ENCODE measurements at regions not wholly inside any gene's neighbourhood (a gene's known extent, or its start where the extent isn't known, plus 50 kb on each side); places are given as distances from the start of the nearest gene placed in this dataset.

DNA sequence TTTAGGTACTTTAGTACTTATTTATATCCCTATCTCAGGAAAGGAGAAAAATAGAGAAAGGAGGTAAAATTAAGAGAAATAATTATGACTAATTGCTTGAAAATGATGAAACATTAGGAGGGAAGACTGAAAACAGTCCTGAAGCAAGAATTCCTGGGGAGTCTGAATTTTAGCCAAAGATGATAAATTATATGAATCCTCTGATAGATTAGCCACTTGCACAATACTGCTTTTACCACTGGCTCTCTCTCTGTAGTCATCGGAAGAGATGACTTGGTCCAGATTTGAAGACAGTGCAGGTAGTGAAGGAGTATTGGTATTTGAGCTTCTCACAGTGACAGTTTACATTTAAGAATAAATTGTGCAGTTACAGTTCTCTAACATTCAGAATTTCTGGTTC, 83.8 kb upstream of the CLEC14A start:
- FAIRE-seq: no peak
- TF ChIP-seq POLR2AphosphoS5 (IDR thresholded peaks at IDR 0.05; ENCODE audit: low read depth, low read length) (no peak), SPI1 (IDR thresholded peaks at IDR 0.05; ENCODE audit: low read depth, low read length) (no peak), TAF1 (IDR thresholded peaks at IDR 0.05; ENCODE audit: low read depth, low read length) (no peak), PAX5 (IDR thresholded peaks at IDR 0.05; ENCODE audit: insufficient read depth, low read length, severe bottlenecking) (no peak), POU2F2 (IDR thresholded peaks at IDR 0.05; ENCODE audit: low read depth, low read length) (no peak), POLR2A (IDR thresholded peaks at IDR 0.05; ENCODE audit: low read depth, low read length) (no peak)
- DNase-seq (ENCODE audit: insufficient read length, low spot score): no peak

DNA sequence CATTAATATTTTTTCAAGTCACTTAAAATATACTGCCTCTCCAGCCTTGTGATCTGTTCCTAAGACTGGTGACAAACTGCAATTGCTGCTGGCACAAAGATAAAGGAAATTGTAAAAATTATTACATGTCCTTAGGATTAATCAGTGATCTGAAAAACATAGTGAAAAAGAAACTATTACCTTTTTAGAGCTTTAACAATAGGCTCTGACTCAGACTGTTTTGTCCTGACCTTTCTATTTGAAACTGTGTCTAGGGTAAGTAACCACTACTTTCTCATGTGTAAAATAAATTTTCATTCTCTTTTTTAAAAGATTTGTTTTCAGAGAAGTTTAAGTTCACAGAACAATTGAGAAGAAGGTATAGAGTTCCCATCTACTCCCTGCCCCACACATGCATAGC, 80.4 kb upstream of the CLEC14A start:
- TF ChIP-seq TAF1 (IDR thresholded peaks at IDR 0.05; ENCODE audit: low read depth, low read length): no peak
- no peak for TF ChIP-seq POLR2A (IDR thresholded peaks at IDR 0.05; ENCODE audit: low read depth, low read length)
- TF ChIP-seq PAX5 (IDR thresholded peaks at IDR 0.05; ENCODE audit: insufficient read depth, low read length, severe bottlenecking): no peak
- TF ChIP-seq SPI1 (IDR thresholded peaks at IDR 0.05; ENCODE audit: low read depth, low read length): no peak
- no peak for TF ChIP-seq POU2F2 (IDR thresholded peaks at IDR 0.05; ENCODE audit: low read depth, low read length)
- no peak for DNase-seq (ENCODE audit: insufficient read length, low spot score)
- FAIRE-seq: no peak

DNA sequence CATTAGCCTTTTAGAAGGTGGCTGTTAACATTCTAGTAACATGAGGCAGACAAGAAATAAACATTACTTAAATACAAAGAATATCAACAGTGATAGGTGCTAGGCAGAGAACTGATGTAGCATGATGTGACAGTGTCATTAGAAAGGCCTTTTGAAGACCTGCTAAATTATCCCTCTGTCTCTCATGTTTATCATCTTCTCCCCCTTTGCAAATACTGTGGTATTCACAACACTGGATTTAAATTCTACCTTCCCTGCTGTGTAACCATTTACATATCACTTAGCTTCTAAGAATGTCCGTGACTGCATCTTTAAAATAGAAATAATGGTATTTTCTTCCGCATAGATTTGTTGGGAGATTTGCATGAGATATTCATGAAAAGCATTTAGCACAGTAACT, 74.4 kb upstream of the CLEC14A start:
- FAIRE-seq (no peak), DNase-seq (ENCODE audit: insufficient read length, low spot score) (no peak)
- TF ChIP-seq PAX5 (IDR thresholded peaks at IDR 0.05; ENCODE audit: insufficient read depth, low read length, severe bottlenecking) (no peak), SPI1 (IDR thresholded peaks at IDR 0.05; ENCODE audit: low read depth, low read length) (no peak), TAF1 (IDR thresholded peaks at IDR 0.05; ENCODE audit: low read depth, low read length) (no peak), POLR2AphosphoS5 (IDR thresholded peaks at IDR 0.05; ENCODE audit: low read depth, low read length) (no peak), POLR2A (IDR thresholded peaks at IDR 0.05; ENCODE audit: low read depth, low read length) (no peak), POU2F2 (IDR thresholded peaks at IDR 0.05; ENCODE audit: low read depth, low read length) (no peak)

DNA sequence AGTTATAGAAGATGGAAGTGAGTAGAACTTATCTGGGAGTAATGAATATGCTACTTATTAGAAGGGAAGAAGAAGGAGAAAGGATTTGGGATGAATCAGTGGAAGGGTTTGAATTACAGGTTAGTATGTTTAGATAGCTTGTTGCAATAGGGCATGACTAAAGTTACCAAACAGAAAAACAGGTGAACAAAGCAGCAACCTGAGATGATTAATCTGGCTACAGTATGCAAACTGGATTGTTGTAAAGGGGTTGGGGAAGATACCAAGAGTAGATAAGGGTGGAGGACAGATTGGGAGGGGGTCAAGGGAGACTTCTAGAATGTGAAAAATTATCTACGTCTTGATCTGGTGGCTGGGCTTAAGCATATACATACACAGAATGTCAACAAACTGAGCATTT, 73.4 kb upstream of the CLEC14A start:
- FAIRE-seq: no peak
- no peak for TF ChIP-seq SPI1 (IDR thresholded peaks at IDR 0.05; ENCODE audit: low read depth, low read length)
- no peak for TF ChIP-seq TAF1 (IDR thresholded peaks at IDR 0.05; ENCODE audit: low read depth, low read length)
- no peak for TF ChIP-seq POU2F2 (IDR thresholded peaks at IDR 0.05; ENCODE audit: low read depth, low read length)
- TF ChIP-seq POLR2AphosphoS5 (IDR thresholded peaks at IDR 0.05; ENCODE audit: low read depth, low read length): no peak
- no peak for TF ChIP-seq POLR2A (IDR thresholded peaks at IDR 0.05; ENCODE audit: low read depth, low read length)
- TF ChIP-seq PAX5 (IDR thresholded peaks at IDR 0.05; ENCODE audit: insufficient read depth, low read length, severe bottlenecking): no peak
- DNase-seq (ENCODE audit: insufficient read length, low spot score): no peak

DNA sequence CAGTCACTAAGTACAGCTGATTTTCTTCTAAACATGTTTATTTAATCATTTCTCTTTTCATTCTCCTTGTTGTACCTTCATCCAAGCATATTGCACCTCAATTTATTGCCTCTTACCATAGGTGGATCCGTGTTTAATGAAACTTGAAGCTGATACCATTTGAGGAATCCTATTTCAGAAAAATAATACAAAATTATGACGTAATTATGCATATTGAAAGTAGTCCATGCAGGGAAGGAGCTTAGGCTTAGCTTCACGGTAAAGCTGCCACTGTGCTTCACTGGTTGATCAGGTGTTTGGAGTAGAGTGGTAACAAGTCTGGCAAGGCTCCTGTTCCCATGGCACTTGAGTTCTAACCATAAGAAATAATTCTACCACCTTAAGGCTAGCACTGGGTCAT, 61.0 kb upstream of the CLEC14A start:
- DNase-seq (ENCODE audit: insufficient read length, low spot score) (no peak), FAIRE-seq (no peak)
- TF ChIP-seq POLR2AphosphoS5 (IDR thresholded peaks at IDR 0.05; ENCODE audit: low read depth, low read length): no peak
- no peak for TF ChIP-seq POU2F2 (IDR thresholded peaks at IDR 0.05; ENCODE audit: low read depth, low read length)
- TF ChIP-seq PAX5 (IDR thresholded peaks at IDR 0.05; ENCODE audit: insufficient read depth, low read length, severe bottlenecking): no peak
- no peak for TF ChIP-seq POLR2A (IDR thresholded peaks at IDR 0.05; ENCODE audit: low read depth, low read length)
- TF ChIP-seq TAF1 (IDR thresholded peaks at IDR 0.05; ENCODE audit: low read depth, low read length): no peak
- TF ChIP-seq SPI1 (IDR thresholded peaks at IDR 0.05; ENCODE audit: low read depth, low read length): no peak

DNA sequence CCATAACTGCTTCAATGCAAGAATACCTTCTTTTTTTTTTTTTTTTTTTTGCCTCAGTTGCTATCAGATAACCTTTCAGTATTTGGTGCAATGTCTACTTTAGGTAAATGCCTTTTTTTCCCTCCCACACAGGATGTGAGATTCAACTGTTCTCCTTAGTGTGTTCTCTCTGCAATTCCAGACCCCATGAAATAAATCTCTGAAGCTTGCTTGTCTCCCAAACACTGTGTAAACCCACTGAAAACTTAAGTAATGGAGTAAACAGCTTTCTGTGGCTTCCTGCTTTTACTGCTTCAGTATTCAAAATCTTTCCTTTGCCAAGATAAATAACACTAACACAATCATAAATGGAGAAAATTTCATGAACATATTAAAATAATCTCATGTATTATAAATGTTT, 55.8 kb upstream of the CLEC14A start:
- no peak for TF ChIP-seq TAF1 (IDR thresholded peaks at IDR 0.05; ENCODE audit: low read depth, low read length)
- no peak for TF ChIP-seq PAX5 (IDR thresholded peaks at IDR 0.05; ENCODE audit: insufficient read depth, low read length, severe bottlenecking)
- no peak for TF ChIP-seq POLR2AphosphoS5 (IDR thresholded peaks at IDR 0.05; ENCODE audit: low read depth, low read length)
- TF ChIP-seq POLR2A (IDR thresholded peaks at IDR 0.05; ENCODE audit: low read depth, low read length): no peak
- TF ChIP-seq POU2F2 (IDR thresholded peaks at IDR 0.05; ENCODE audit: low read depth, low read length): no peak
- TF ChIP-seq SPI1 (IDR thresholded peaks at IDR 0.05; ENCODE audit: low read depth, low read length): no peak
- DNase-seq (ENCODE audit: insufficient read length, low spot score) (no peak), FAIRE-seq (no peak)

DNA sequence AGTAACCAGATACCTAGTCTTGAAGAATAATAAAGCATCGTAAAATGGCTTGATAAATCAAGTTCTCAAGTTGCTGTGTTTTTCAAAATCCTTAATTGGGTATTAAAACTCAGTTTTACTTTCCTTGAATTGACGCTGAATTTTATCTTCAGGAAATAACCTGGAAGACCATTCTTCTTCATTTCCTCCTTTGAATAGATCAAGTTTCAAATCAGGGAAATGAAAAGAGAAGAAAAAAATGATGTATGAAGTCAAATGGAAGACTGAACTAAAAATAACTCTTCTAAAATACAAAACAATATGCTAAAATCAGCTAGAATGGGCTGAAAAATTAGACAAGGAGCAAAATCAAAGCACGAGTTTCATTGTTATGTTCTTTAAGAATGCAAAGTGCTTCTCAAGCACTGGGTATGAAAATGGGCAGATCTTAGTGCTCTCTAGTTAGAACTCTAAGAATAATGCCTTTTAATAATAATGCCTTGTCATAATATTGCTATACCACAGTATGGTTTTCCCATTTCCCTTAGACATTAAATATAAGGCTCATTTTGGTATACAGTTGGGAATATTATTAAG, 54.6 kb upstream of the CLEC14A start:
- no peak for DNase-seq (ENCODE audit: insufficient read length, low spot score)
- TF ChIP-seq POLR2A (IDR thresholded peaks at IDR 0.05; ENCODE audit: low read depth, low read length) (no peak), POLR2AphosphoS5 (IDR thresholded peaks at IDR 0.05; ENCODE audit: low read depth, low read length) (no peak), PAX5 (IDR thresholded peaks at IDR 0.05; ENCODE audit: insufficient read depth, low read length, severe bottlenecking) (no peak), SPI1 (IDR thresholded peaks at IDR 0.05; ENCODE audit: low read depth, low read length) (no peak), POU2F2 (IDR thresholded peaks at IDR 0.05; ENCODE audit: low read depth, low read length) (no peak)
- no peak for FAIRE-seq

DNA sequence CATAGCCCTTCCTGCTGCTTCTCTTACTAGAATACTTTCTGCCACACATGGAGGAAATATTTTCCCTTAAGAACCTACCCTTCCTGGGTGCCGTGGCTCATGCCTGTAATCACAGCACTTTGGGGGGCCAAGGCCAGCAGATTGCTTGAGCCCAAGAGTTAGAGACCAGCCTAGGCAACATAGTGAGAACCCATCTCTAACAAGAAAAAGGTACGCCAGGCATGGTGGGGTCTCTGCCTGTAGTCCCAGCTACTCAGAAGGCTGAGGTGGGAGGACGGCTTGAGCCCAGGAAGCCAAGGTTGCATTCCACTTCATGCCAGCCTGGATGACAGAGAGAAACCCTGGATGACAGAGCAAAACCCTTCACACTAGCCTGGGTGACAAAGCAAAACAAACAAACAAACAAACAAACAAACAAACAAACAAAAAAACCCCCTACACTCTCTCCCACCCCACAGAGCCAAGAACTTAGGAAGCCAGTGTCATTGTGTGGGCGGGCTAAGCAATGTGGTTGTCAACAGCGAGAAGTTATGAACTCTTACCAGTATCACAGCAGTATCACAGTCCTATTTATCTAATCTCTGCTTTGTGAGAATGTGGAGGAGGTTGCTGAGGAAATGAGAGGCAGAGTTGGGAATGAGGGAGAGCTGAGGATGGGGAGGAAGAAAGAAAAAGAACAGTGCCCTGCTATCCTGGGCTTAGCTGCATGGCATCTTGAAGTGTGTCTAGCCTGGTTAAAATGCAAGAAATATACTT, 53.8 kb upstream of the CLEC14A start:
- DNase-seq (ENCODE audit: insufficient read length, low spot score) (no peak), FAIRE-seq (no peak)
- TF ChIP-seq SPI1 (IDR thresholded peaks at IDR 0.05; ENCODE audit: low read depth, low read length) (no peak), POLR2AphosphoS5 (IDR thresholded peaks at IDR 0.05; ENCODE audit: low read depth, low read length) (no peak), TAF1 (IDR thresholded peaks at IDR 0.05; ENCODE audit: low read depth, low read length) (no peak), POLR2A (IDR thresholded peaks at IDR 0.05; ENCODE audit: low read depth, low read length) (no peak), PAX5 (IDR thresholded peaks at IDR 0.05; ENCODE audit: insufficient read depth, low read length, severe bottlenecking) (no peak), POU2F2 (IDR thresholded peaks at IDR 0.05; ENCODE audit: low read depth, low read length) (no peak)

Measured in GM12891 (cell line).